Common myeloid progenitor, CD34-positive (primary cell): ENCODE measurements at regions not wholly inside any gene's neighbourhood (a gene's known extent, or its start where the extent isn't known, plus 50 kb on each side); places are given as distances from the start of the nearest gene placed in this dataset.

ENCODE experiments used
- CTCF ChIA-PET: fragments of 350-600 bp; sonication (Branson Sonifier 250); formaldehyde crosslinking; loops from one replicate; lab custom pipeline; 2021; ENCODE audit warnings: antibody characterized with exemption; lab: Charles Lee
- POLR2A ChIA-PET: fragments of 350-600 bp; sonication (Branson Sonifier 250); formaldehyde crosslinking; loops from one replicate; lab custom pipeline; 2021; ENCODE audit warnings: antibody characterized with exemption; lab: Charles Lee
- DNase-seq, 3 donors: peaks; one replicate each; pipeline versions ENCODE4 v3.0.0 to v3.0.0-alpha.2; 2013
- H3K27ac ChIP-seq, 2 experiments: 1 replicate in 1 of 2; 2 replicates in 1 of 2; pipeline ENCODE4 v1.7.0; 2013; ENCODE audit warnings: inconsistent platforms in 2 of 2, low read length in 2 of 2, mild to moderate bottlenecking in 2 of 2, low read depth in 1 of 2, moderate library complexity in 1 of 2; ENCODE audit not compliant: severe bottlenecking in 2 of 2, insufficient read depth in 1 of 2, poor library complexity in 1 of 2
- H3K27me3 ChIP-seq, 5 experiments: replicated peaks in 2 of 5; 1 replicate in 3 of 5; 2 replicates in 2 of 5; pipeline versions ENCODE4 v1.6.1 to v1.7.0; 2013; ENCODE audit warnings: low read length in 4 of 5, mild to moderate bottlenecking in 2 of 5, moderate library complexity in 2 of 5, inconsistent platforms in 1 of 5; ENCODE audit not compliant: insufficient read depth in 5 of 5, control insufficient read depth in 4 of 5
- H3K36me3 ChIP-seq, 4 experiments: 1 replicate in 2 of 4; 2 replicates in 2 of 4; pipeline versions ENCODE4 v1.6.1 to v1.7.0; 2013; ENCODE audit warnings: low read length in 3 of 4, control low read depth in 1 of 4, mild to moderate bottlenecking in 1 of 4; ENCODE audit not compliant: control insufficient read depth in 4 of 4, insufficient read depth in 4 of 4
- H3K4me1 ChIP-seq, 4 experiments: 1 replicate in 3 of 4; 2 replicates in 1 of 4; pipeline versions ENCODE4 v1.6.1 to v1.7.1; 2013; ENCODE audit warnings: low read length in 3 of 4, mild to moderate bottlenecking in 3 of 4, control low read depth in 1 of 4, inconsistent platforms in 1 of 4, moderate library complexity in 1 of 4; ENCODE audit not compliant: control insufficient read depth in 4 of 4, insufficient read depth in 4 of 4; ENCODE audit errors: control extremely low read depth in 1 of 4
- H3K4me3 ChIP-seq, 7 experiments: 1 replicate in 4 of 7; 2 replicates in 3 of 7; pipeline versions ENCODE4 v1.5.1 to v1.7.0; 2013; ENCODE audit warnings: mild to moderate bottlenecking in 7 of 7, low read length in 6 of 7, moderate library complexity in 6 of 7, inconsistent platforms in 2 of 7, low read depth in 2 of 7, control low read depth in 1 of 7; ENCODE audit not compliant: insufficient read depth in 4 of 7, control insufficient read depth in 1 of 7; ENCODE audit errors: extremely low read depth in 1 of 7
- H3K9me3 ChIP-seq, 5 experiments: 1 replicate in 4 of 5; 2 replicates in 1 of 5; pipeline versions ENCODE4 v1.6.1 to v1.7.1; 2013; ENCODE audit warnings: low read length in 4 of 5, mild to moderate bottlenecking in 2 of 5, inconsistent platforms in 1 of 5, low read depth in 1 of 5, moderate library complexity in 1 of 5; ENCODE audit not compliant: control insufficient read depth in 4 of 5, insufficient read depth in 2 of 5; ENCODE audit errors: control extremely low read depth in 1 of 5
- WGBS: methylation state at CpG from one replicate; pipeline ENCODE4 v1.1.5; 2013; ENCODE audit not compliant: insufficient coverage; 5-methylcytosine and 5-hydroxymethylcytosine counted together

- no peak for DNase-seq
Observed at GRCh38 chr4:155079871-155080270, 128.6 kb upstream of the NPY2R start.

GRCh38 chr4:155081222-155081621 lies 127.2 kb upstream of the NPY2R start:
- H3K36me3 ChIP-seq = no peaks in the 10 kb centered on the region
- POLR2A ChIA-PET = no interaction called here
- no peaks in the 10 kb centered on the region for H3K27me3 ChIP-seq
- CTCF ChIA-PET = no interaction called here
- DNase-seq = no peak
- H3K4me1 ChIP-seq = no peaks in the 10 kb centered on the region
- H3K9me3 ChIP-seq = no peaks in the 10 kb centered on the region
- WGBS = 100% methylated on average over 3 of the region's 3 CpGs
- H3K27ac ChIP-seq = no peak overlapping the region
- no peak overlapping the region for H3K4me3 ChIP-seq

More at GRCh38 chr4:155079871-155080270, 128.6 kb upstream of the NPY2R start:
- H3K27ac ChIP-seq = no peak overlapping the region
- H3K4me3 ChIP-seq = no peak overlapping the region
- H3K27me3 ChIP-seq = no peaks in the 10 kb centered on the region
- no peaks in the 10 kb centered on the region for H3K4me1 ChIP-seq
- POLR2A ChIA-PET = no interaction called here
- H3K36me3 ChIP-seq = no peaks in the 10 kb centered on the region
- CTCF ChIA-PET = no interaction called here
- no peaks in the 10 kb centered on the region for H3K9me3 ChIP-seq

- no peaks in the 10 kb centered on the region for H3K36me3 ChIP-seq
- POLR2A ChIA-PET = no interaction called here
- no peak overlapping the region for H3K27ac ChIP-seq
- no peaks in the 10 kb centered on the region for H3K9me3 ChIP-seq
- H3K4me3 ChIP-seq = no peak overlapping the region
- DNase-seq = no peak
- H3K27me3 ChIP-seq = no peaks in the 10 kb centered on the region
- H3K4me1 ChIP-seq = no peaks in the 10 kb centered on the region
- CTCF ChIA-PET = no interaction called here
- WGBS = 79% methylated on average over 3 of the region's 3 CpGs
Observed at GRCh38 chr4:155085843-155086530, 122.4 kb upstream of the NPY2R start.

- WGBS = no CpG with 5 or more reads among the region's 3 CpGs
- CTCF ChIA-PET = no interaction called here
- Histone ChIP-seq H3K27ac (no peak overlapping the region), H3K4me1 (no peaks in the 10 kb centered on the region), H3K4me3 (no peak overlapping the region), H3K36me3 (no peaks in the 10 kb centered on the region), H3K9me3 (no peaks in the 10 kb centered on the region), H3K27me3 (no peaks in the 10 kb centered on the region)
- DNase-seq = no peak
- POLR2A ChIA-PET = no interaction called here
Observed at GRCh38 chr4:155094201-155094820, 114.1 kb upstream of the NPY2R start.

- Histone ChIP-seq H3K4me3 (no peak overlapping the region), H3K36me3 (no peaks in the 10 kb centered on the region), H3K9me3 (no peaks in the 10 kb centered on the region), H3K27ac (no peak overlapping the region), H3K27me3 (no peaks in the 10 kb centered on the region), H3K4me1 (no peaks in the 10 kb centered on the region)
- no CpG with 5 or more reads among the region's 1 CpG for WGBS
- POLR2A ChIA-PET = no interaction called here
- DNase-seq = no peak
- CTCF ChIA-PET = no interaction called here
Observed at GRCh38 chr4:155099231-155099630, 109.2 kb upstream of the NPY2R start.

- POLR2A ChIA-PET = no interaction called here
- Histone ChIP-seq H3K9me3 (no peaks in the 10 kb centered on the region), H3K4me3 (no peak overlapping the region), H3K27me3 (no peaks in the 10 kb centered on the region), H3K4me1 (no peaks in the 10 kb centered on the region), H3K36me3 (no peaks in the 10 kb centered on the region), H3K27ac (no peak overlapping the region)
- DNase-seq = no peak
- CTCF ChIA-PET = no interaction called here
- no CpG with 5 or more reads among the region's 1 CpG for WGBS
Observed at GRCh38 chr4:155106629-155107028, 101.8 kb upstream of the NPY2R start.

GRCh38 chr4:155107059-155107458 lies 101.4 kb upstream of the NPY2R start:
- Histone ChIP-seq H3K4me3 (no peak overlapping the region), H3K36me3 (no peaks in the 10 kb centered on the region), H3K4me1 (no peaks in the 10 kb centered on the region), H3K27me3 (no peaks in the 10 kb centered on the region), H3K9me3 (no peaks in the 10 kb centered on the region), H3K27ac (no peak overlapping the region)
- WGBS = no CpG with 5 or more reads among the region's 3 CpGs
- no peak for DNase-seq
- ChIA-PET POLR2A (no interaction called here), CTCF (no interaction called here)
